CD4-positive, alpha-beta T cell treated with Interferon alpha-2 for 1 hour (primary cell): ENCODE measurements at regions not wholly inside any gene's neighbourhood (a gene's known extent, or its start where the extent isn't known, plus 50 kb on each side); places are given as distances from the start of the nearest gene placed in this dataset.

Experiments
- DNase-seq, 2 donors: peaks; one replicate each; pipeline ENCODE4 v3.0.0-alpha.2; 2020 to 2022

GRCh38 chr5:39870137-39870536, 445.4 kb upstream of the DAB2 start:
- no peak for DNase-seq

DNA sequence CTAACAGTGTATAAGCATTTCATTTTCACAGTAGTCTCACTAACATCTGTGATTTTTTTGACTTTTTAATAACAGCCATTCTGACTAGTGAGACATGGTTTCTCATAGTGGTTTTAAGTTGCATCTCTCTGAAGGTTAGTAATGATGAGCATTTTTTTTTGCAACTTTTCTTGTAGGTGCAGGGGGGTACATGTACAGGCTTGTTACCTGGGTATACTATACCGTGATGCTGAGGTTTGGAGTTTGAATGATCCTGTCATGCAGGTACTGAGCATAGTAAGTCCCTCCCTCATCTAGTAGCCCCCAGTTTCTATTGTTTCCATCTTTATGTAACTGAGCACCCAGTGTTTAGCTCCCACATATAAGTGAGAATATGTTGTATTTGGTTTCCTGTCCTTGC, 444.6 kb upstream of the DAB2 start:
- DNase-seq, result no peak

DNA sequence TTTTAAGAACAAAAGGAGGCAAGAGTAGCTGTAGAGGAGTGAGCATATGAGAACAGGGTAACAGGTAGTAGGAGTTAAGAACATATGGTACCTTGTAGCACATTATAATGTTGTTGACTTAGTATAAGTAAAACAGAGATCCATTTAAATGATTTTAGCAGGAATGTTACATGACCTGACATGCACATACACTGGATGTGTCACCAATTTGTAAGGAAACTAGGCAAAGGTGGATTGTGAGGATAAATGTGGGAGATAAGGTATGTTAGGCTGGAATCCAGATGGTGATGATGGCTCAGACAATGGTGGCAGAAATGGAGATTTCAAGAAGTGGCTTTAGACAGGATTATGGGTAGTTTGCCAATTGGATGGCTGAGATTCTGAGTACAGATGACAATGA, 443.1 kb upstream of the DAB2 start:
- DNase-seq, result no peak

DNA sequence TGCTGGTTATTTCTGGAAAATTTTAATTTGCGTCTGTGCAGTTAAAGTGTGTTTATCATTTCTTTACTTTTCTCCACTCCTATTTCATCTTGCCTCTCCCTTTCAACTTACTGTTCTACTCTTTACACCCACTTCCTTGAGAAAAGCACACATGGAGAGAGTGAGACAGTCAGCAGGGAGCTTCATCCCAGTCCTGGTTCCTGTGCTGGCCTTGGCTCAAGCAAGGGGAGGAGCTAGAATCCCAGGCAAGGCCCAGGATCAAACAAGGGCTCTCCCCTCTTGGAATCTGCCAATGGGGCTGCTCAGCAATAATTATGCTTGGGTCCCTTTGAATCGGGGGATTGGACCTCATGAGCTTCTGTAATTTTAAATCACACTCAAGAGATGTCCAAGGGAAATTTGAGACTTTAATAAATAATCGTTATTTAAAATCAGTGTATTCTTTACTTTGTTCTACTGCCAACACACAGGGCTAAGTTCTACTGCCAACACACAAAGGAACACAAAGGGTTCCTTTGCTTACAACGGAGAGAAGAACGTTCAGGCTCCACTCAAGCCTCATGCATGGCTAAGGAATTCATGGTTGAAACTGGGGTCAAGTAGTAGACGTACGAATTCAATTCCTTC, 439.3 kb upstream of the DAB2 start:
- no peak for DNase-seq

- DNase-seq, result no peak
These were observed 432.3 kb upstream of the DAB2 start for GRCh38 chr5:39857041-39857440.

GRCh38 chr5:39854771-39855410, 430.1 kb upstream of the DAB2 start:
- DNase-seq, result no peak

GRCh38 chr5:39850291-39850690, 425.5 kb upstream of the DAB2 start:
- no peak for DNase-seq

GRCh38 chr5:39846144-39846543, 421.4 kb upstream of the DAB2 start:
- no peak for DNase-seq

DNA sequence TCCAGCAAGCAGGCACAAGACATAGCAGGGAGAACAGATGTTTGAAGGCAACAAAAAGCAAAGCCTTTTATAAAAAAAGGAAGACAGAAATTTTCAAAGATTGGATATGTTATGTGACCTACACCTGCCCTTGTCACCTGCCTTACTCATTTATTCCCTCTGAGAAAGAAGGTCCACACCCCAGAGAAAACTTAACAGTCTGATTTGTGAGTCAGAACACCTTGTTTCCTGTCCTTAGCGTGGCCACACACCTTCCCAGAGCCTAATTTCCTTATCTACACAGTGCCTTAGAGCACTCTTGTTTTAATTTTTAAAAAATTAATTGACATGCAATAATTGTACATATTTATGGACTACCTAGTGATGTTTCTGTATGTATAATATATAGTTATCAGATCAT, 419.0 kb upstream of the DAB2 start:
- DNase-seq, result no peak

- DNase-seq, result no peak
These were observed 410.6 kb upstream of the DAB2 start for GRCh38 chr5:39835371-39835770.

GRCh38 chr5:39829441-39829840, 404.7 kb upstream of the DAB2 start:
- no peak for DNase-seq

GRCh38 chr5:39826051-39826450, 401.3 kb upstream of the DAB2 start:
- no peak for DNase-seq

DNA sequence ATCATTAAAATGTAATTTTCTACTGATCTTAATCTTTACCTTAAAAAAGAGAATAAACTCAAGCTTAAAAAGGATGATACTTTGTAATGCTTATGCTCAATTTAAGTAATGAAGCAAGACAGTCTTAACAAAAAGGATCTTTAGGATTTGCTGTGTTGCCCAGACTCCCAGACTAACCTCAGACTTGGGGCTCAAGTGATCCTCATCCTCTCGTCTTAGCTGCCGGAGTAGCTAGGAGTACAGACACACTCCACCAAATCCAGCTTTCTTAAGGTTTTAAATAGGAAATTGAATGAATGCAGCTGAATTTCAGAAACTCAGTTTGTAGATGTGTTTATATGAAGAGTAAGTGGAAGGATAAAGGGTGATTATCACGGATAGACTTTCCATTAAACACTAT, 400.5 kb upstream of the DAB2 start:
- DNase-seq, result no peak

- DNase-seq, result no peak
These were observed 397.2 kb upstream of the DAB2 start for GRCh38 chr5:39822020-39822419.

DNA sequence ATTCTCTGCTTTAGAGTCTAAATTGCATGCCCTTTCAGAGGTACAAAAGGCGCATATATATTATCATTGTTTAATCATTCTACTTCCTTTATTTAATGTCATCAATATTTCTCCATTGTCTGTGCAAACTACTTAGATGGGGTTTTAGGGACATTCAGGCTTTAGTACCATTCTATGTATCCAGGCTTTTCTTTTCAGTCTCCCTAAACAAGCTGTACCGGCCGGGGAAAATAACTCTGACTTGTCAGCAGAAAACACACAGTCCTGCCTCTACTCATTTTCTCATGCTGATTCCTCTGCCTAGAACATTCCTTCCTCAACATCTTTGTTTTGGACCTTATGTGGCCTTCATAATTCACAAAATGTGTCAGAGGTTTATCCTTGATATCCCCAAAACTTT, 392.1 kb upstream of the DAB2 start:
- DNase-seq, result no peak

GRCh38 chr5:39816156-39816845, 391.5 kb upstream of the DAB2 start:
- no peak for DNase-seq

- no peak for DNase-seq
These were observed 390.9 kb upstream of the DAB2 start for GRCh38 chr5:39815711-39816110.

- DNase-seq, result no peak
These were observed 386.6 kb upstream of the DAB2 start for GRCh38 chr5:39811381-39811780.

DNA sequence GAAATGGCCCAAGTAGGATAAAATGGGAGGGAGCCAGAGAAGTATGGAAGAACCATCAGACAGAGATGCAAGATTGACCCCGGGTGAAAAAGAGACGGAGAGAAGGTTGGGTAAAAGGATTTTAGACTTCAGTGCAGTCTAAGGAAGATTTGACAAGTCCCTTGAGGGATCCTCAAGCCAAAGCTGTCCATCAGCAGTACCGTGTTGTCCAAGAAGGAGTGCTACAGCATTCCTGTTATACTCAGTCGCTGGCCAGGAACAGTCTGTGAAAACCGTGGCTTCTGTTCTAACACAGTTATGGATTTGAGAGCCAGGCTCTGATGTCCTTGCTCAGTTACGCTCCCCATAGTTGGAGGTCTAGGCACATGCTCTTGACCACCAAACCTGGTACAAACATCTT, 383.9 kb upstream of the DAB2 start:
- DNase-seq, result no peak

GRCh38 chr5:39801306-39801705, 376.5 kb upstream of the DAB2 start:
- no peak for DNase-seq

DNA sequence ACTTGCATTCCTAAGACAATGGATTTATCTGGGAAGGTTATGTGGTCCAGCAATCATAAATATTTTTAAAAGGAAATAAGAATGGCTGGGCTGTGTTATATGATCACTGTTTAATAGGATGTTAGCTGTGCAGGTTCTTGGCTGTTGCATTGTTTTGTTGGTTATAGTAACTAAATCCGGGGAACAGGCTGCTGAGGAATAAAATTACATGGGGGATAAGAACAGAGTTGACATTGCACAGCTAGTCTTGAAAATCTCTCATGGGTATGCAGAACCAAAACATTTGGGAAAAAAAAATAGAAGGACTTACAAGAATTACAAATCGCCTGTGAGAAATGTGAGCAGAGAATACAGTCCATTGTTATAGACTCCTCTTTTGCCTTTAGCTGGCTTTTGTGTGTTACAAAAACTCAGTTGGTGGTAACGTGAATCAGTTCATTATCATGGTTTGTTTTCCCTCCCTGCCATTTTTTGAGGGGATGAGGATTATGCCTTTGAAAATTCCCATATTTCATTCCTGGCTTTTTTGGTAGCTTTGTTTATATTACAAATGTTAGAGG, 375.3 kb upstream of the DAB2 start:
- no peak for DNase-seq

- DNase-seq, result no peak
These were observed 374.5 kb upstream of the DAB2 start for GRCh38 chr5:39799242-39799641.

GRCh38 chr5:39794513-39795210, 369.9 kb upstream of the DAB2 start:
- no peak for DNase-seq

DNA sequence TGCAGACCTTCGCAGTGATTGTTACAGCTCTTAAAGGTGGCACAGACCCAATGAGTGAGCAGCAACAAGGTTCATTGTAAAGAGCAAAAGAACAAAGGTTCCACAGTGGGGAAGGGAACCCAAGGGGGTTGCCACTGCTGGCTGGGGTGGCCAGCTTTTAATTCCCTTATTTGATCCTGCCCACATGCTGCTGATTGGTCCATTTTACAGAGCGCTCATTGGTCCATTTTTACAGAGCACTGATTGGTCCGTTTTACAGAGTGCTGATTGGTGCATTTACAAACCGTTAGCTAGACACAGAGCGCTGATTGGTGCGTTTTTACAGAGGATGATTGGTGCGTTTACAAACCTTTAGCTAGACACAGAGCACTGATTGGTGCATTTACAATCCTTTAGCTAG, 360.6 kb upstream of the DAB2 start:
- DNase-seq, result no peak
